NT2/D1 (cell line): ENCODE measurements at regions not wholly inside any gene's neighbourhood (a gene's known extent, or its start where the extent isn't known, plus 50 kb on each side); places are given as distances from the start of the nearest gene placed in this dataset.

Source experiments
- YY1 ChIP-seq: IDR thresholded peaks from 2 replicates; pipeline ENCODE4 v1.6.1; 2011; ENCODE audit not compliant: insufficient read length, insufficient read depth
- ZNF274 ChIP-seq: IDR thresholded peaks from 2 replicates; pipeline ENCODE4 v1.6.1; 2011; ENCODE audit warnings: mild to moderate bottlenecking, low read depth, low read length

DNA sequence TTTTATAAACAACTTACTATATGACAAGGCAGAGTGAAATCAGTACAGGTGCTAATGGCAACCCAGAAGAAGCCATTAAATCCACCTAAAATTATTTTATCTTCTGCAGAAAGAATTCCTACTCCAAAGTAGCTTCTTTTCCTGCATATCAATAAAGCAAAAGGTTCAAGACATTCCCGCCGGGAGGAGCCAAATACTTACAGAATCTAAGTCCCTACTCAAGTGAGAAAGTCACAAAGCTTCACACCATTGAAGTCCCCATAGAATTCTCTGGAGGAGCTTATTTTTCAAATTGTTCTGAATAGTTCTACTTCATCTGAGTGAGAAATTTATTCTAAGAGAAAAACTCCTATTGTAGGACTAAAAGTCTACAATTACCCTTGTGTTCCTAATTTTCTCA lies 233.7 kb upstream of the HNRNPA3 start:
- TF ChIP-seq YY1 (no peak), ZNF274 (no peak)
